Kidney (tissue), 13 donors: ENCODE measurements at regions not wholly inside any gene's neighbourhood (a gene's known extent, or its start where the extent isn't known, plus 50 kb on each side); places are given as distances from the start of the nearest gene placed in this dataset.

Experiments
- DNase-seq, 5 donors: peaks; one replicate each; pipeline ENCODE4 v3.0.0-alpha.2; 2013 to 2020
- FAIRE-seq: peaks from 2 replicates; lab custom pipeline; 2012; peaks lifted over from hg19 to GRCh38; lab: Jason Lieb, UNC
- H3K27ac ChIP-seq, 2 donors: one replicate each; pipeline ENCODE4 v1.7.0; 2013; ENCODE audit warnings: low read depth in 2 of 2, low read length in 2 of 2, inconsistent platforms in 1 of 2
- H3K27me3 ChIP-seq: one replicate; pipeline ENCODE4 v1.7.1; 2013; ENCODE audit warnings: low read length, inconsistent platforms; ENCODE audit not compliant: control insufficient read depth, insufficient read depth
- H3K36me3 ChIP-seq, 3 donors: one replicate each; pipeline versions ENCODE4 v1.7.0 to v1.7.1; 2013; ENCODE audit warnings: low read length in 3 of 3, control low read depth in 1 of 3, inconsistent platforms in 1 of 3; ENCODE audit not compliant: insufficient read depth in 3 of 3, control insufficient read depth in 2 of 3
- H3K4me1 ChIP-seq, 3 donors: one replicate each; pipeline versions ENCODE4 v1.7.0 to v1.7.1; 2013; ENCODE audit warnings: low read length in 3 of 3, inconsistent platforms in 1 of 3, low read depth in 1 of 3; ENCODE audit not compliant: control insufficient read depth in 2 of 3, insufficient read depth in 2 of 3
- H3K4me3 ChIP-seq, 3 donors: one replicate each; pipeline versions ENCODE4 v1.7.0 to v1.8.1; 2013; ENCODE audit warnings: low read length in 3 of 3, control low read depth in 1 of 3, inconsistent platforms in 1 of 3
- H3K9ac ChIP-seq, 3 donors: one replicate each; pipeline versions ENCODE4 v1.7.0 to v1.7.1; 2013; ENCODE audit warnings: low read length in 3 of 3, control low read depth in 1 of 3, inconsistent platforms in 1 of 3
- H3K9me3 ChIP-seq, 3 donors: one replicate each; pipeline versions ENCODE4 v1.7.0 to v1.7.1; 2013; ENCODE audit warnings: low read length in 3 of 3, control low read depth in 1 of 3, inconsistent platforms in 1 of 3; ENCODE audit not compliant: control insufficient read depth in 2 of 3, insufficient read depth in 1 of 3
- intact Hi-C: fragments of 100-400 bp; cut with DNase I; formaldehyde crosslinking; loops from one replicate; pipeline ENCODE4 v1.11.1; 2022
- TF ChIP-seq, protein P1 (sequence below): IDR thresholded peaks from 3 replicates; pipeline ENCODE4 v1.5.1; 2012; ENCODE audit warnings: mild to moderate bottlenecking, moderate library complexity, borderline replicate concordance; ENCODE audit not compliant: insufficient read depth; ENCODE audit errors: extremely low read depth
- donor health status: control.
- donor health status: control.
- donor health status: control.
- donor health status: control.
- donor health status: control.
- donor health status: DM: yes; HTN: yes; CAD: no.
- donor health status: Normal renal cell carcinoma (clear cell type).

- intact Hi-C loops, result no loop called here
- H3K27ac ChIP-seq, result no peak overlapping the region
- H3K4me3 ChIP-seq, result no peak overlapping the region
- no peaks in the 10 kb centered on the region for H3K36me3 ChIP-seq
- no peaks in the 10 kb centered on the region for H3K27me3 ChIP-seq
- no peaks in the 10 kb centered on the region for H3K9me3 ChIP-seq
- TF ChIP-seq, protein P1, sequence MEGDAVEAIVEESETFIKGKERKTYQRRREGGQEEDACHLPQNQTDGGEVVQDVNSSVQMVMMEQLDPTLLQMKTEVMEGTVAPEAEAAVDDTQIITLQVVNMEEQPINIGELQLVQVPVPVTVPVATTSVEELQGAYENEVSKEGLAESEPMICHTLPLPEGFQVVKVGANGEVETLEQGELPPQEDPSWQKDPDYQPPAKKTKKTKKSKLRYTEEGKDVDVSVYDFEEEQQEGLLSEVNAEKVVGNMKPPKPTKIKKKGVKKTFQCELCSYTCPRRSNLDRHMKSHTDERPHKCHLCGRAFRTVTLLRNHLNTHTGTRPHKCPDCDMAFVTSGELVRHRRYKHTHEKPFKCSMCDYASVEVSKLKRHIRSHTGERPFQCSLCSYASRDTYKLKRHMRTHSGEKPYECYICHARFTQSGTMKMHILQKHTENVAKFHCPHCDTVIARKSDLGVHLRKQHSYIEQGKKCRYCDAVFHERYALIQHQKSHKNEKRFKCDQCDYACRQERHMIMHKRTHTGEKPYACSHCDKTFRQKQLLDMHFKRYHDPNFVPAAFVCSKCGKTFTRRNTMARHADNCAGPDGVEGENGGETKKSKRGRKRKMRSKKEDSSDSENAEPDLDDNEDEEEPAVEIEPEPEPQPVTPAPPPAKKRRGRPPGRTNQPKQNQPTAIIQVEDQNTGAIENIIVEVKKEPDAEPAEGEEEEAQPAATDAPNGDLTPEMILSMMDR, result no peak
- H3K4me1 ChIP-seq, result no peaks in the 10 kb centered on the region
- DNase-seq (no peak), FAIRE-seq (no peak)
- no peak overlapping the region for H3K9ac ChIP-seq
Measured at GRCh38 chr9:119609277-119609971, 240.2 kb upstream of the BRINP1 start.

DNA sequence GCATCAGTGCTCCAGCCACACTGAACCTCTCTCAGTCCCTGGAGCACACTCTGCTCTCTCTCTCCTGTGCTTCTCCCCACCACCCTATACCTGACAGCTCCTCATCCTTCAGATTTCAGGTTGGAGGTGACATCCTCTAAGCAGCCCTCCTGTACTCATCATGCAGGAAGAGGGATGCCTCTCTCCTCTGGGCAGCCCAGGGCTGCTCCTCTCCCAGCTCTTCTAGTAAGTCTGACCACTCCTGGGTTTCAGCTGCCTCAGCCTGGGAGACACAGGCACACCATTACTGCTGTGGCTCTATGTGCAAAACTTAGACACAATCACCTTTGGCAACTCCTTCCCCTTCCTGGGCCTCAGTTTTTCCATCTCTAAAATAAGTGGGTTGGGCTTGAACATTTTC, 232.4 kb upstream of the BRINP1 start:
- no peaks in the 10 kb centered on the region for H3K27me3 ChIP-seq
- H3K9ac ChIP-seq, result no peak overlapping the region
- H3K4me1 ChIP-seq, result no peaks in the 10 kb centered on the region
- DNase-seq (no peak), FAIRE-seq (no peak)
- no peak overlapping the region for H3K27ac ChIP-seq
- intact Hi-C loops, result no loop called here
- TF ChIP-seq, protein P1, result no peak
- no peak overlapping the region for H3K4me3 ChIP-seq
- no peaks in the 10 kb centered on the region for H3K36me3 ChIP-seq
- H3K9me3 ChIP-seq, result no peaks in the 10 kb centered on the region

GRCh38 chr9:119597499-119597898, 228.3 kb upstream of the BRINP1 start:
- H3K9ac ChIP-seq, result no peak overlapping the region
- H3K27ac ChIP-seq, result no peak overlapping the region
- H3K4me3 ChIP-seq, result no peak overlapping the region
- H3K36me3 ChIP-seq, result no peaks in the 10 kb centered on the region
- H3K4me1 ChIP-seq, result no peaks in the 10 kb centered on the region
- intact Hi-C loops, result no loop called here
- no peak for FAIRE-seq
- TF ChIP-seq, protein P1, result no peak
- no peaks in the 10 kb centered on the region for H3K9me3 ChIP-seq
- DNase-seq, result peak in 3 of 5 donors; percentile 39 to 70 (median 59)
- H3K27me3 ChIP-seq, result no peaks in the 10 kb centered on the region

DNA sequence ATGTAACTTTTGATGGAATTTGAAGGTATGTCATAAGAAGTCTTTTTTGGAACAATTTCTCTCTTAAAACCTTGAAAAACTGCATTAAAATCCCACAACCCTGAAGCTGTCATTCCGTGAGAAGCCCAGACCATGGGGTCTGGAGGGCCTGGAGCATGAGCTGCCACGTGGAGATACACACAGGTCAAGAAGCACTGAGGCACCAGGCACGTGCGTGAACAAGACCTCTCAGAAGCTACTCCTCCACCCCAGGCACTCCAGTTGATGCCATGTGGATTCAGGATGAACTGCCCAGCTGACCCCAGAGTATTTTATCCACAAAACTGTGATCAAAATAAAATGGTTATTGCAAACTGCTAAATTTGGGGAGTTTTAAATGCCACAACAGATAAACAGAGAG, 227.5 kb upstream of the BRINP1 start:
- intact Hi-C loops, result no loop called here
- TF ChIP-seq, protein P1, result no peak
- Histone ChIP-seq H3K9ac (no peak overlapping the region), H3K9me3 (no peaks in the 10 kb centered on the region), H3K27me3 (no peaks in the 10 kb centered on the region), H3K4me1 (no peaks in the 10 kb centered on the region), H3K36me3 (no peaks in the 10 kb centered on the region), H3K27ac (no peak overlapping the region), H3K4me3 (no peak overlapping the region)
- DNase-seq (no peak), FAIRE-seq (no peak)
